ENCODE measurements at regions not wholly inside any gene's neighbourhood (a gene's known extent, or its start where the extent isn't known, plus 50 kb on each side); places are given as distances from the start of the nearest gene placed in this dataset.

DNA sequence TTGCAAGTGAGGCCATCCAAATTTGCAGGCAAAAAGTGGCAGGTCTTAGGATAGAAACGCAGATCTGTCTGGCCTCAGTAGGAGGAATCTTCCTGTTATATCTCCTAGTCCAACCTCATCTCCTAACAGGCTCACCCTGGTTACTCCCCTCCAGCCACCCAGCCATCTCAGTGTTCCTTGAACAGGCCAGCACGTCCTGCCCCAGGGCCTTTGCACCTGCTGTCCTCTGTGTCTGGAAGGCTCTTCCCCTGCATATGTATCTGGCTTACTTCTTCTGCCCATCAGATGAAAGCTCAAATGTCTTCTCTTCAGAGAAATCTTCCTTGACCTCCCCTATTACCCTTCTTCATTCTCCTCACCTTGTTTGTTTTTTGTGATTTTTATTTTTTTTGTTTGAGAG, 107.3 kb upstream of the ALDH1B1 start:
- H3K36me3 ChIP-seq (ENCODE audit: insufficient read depth, low read length): no peaks in the 10 kb centered on the region
- H3K4me1 ChIP-seq (ENCODE audit: insufficient read depth, low read length, poor library complexity, severe bottlenecking): no peaks in the 10 kb centered on the region
- TF ChIP-seq, protein P1, sequence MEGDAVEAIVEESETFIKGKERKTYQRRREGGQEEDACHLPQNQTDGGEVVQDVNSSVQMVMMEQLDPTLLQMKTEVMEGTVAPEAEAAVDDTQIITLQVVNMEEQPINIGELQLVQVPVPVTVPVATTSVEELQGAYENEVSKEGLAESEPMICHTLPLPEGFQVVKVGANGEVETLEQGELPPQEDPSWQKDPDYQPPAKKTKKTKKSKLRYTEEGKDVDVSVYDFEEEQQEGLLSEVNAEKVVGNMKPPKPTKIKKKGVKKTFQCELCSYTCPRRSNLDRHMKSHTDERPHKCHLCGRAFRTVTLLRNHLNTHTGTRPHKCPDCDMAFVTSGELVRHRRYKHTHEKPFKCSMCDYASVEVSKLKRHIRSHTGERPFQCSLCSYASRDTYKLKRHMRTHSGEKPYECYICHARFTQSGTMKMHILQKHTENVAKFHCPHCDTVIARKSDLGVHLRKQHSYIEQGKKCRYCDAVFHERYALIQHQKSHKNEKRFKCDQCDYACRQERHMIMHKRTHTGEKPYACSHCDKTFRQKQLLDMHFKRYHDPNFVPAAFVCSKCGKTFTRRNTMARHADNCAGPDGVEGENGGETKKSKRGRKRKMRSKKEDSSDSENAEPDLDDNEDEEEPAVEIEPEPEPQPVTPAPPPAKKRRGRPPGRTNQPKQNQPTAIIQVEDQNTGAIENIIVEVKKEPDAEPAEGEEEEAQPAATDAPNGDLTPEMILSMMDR (conservative IDR thresholded peaks at IDR 0.05; ENCODE audit: low read length): no peak
- no peak for TF ChIP-seq EZH2phosphoT487 (IDR thresholded peaks at IDR 0.05; ENCODE audit: borderline replicate concordance)
- no peaks in the 10 kb centered on the region for H3F3A ChIP-seq (ENCODE audit: low read depth)
- no peaks in the 10 kb centered on the region for H4K20me1 ChIP-seq (ENCODE audit: insufficient read depth, low read length, poor library complexity, severe bottlenecking)
- H3K27me3 ChIP-seq (ENCODE audit: insufficient read depth, low read length, poor library complexity, severe bottlenecking): no peaks in the 10 kb centered on the region
- no peak overlapping the region for H2AFZ ChIP-seq (ENCODE audit: low read length)
- no peak overlapping the region for H3K4me2 ChIP-seq (ENCODE audit: low read depth, low read length, poor library complexity, severe bottlenecking)
- no peaks in the 10 kb centered on the region for H3K9me3 ChIP-seq (ENCODE audit: insufficient read depth, low read depth, low read length)
- H3K4me3 ChIP-seq (ENCODE audit: low read length, poor library complexity, severe bottlenecking): no peak overlapping the region
- H3K9ac ChIP-seq (ENCODE audit: low read depth, low read length, poor library complexity, severe bottlenecking): no peak overlapping the region
- no peaks in the 10 kb centered on the region for H3K9me2 ChIP-seq (replicated peaks; ENCODE audit: low read depth, low read length)
- no peaks in the 10 kb centered on the region for H3K79me2 ChIP-seq (ENCODE audit: insufficient read depth, low read length)

DNA sequence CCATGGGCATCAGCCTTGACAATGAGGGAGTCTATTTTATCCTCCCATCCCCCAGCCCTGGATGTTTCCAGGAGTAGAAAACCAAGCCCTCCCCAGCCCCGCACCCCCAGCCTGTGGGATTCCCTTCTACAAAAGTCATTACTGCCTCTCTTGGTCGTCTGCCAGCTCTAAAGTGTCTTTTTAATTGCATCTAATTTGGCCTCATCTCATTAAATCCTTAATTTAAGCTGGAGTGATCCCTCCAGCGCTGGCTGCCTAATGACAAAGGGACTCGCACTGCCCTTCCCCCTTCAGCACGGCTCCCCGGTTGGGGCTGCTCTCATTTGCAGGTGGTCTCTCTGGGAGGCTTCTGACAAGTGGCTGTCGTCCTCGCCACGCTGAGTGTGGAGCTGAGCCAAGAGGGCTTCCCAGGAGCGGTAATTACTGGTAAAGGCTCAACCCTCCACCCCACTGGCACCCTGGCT, 107.9 kb upstream of the ALDH1B1 start:
- H3K27me3 ChIP-seq (ENCODE audit: insufficient read depth, low read length, poor library complexity, severe bottlenecking): no peaks in the 10 kb centered on the region
- TF ChIP-seq, protein P1 (conservative IDR thresholded peaks at IDR 0.05; ENCODE audit: low read length): no peak
- TF ChIP-seq EZH2phosphoT487 (IDR thresholded peaks at IDR 0.05; ENCODE audit: borderline replicate concordance): no peak
- no peak overlapping the region for H2AFZ ChIP-seq (ENCODE audit: low read length)
- H3K79me2 ChIP-seq (ENCODE audit: insufficient read depth, low read length): no peaks in the 10 kb centered on the region
- H3K9me2 ChIP-seq (replicated peaks; ENCODE audit: low read depth, low read length): no peaks in the 10 kb centered on the region
- no peak overlapping the region for H3K9ac ChIP-seq (ENCODE audit: low read depth, low read length, poor library complexity, severe bottlenecking)
- H3F3A ChIP-seq (ENCODE audit: low read depth): no peaks in the 10 kb centered on the region
- H4K20me1 ChIP-seq (ENCODE audit: insufficient read depth, low read length, poor library complexity, severe bottlenecking): no peaks in the 10 kb centered on the region
- no peak overlapping the region for H3K4me3 ChIP-seq (ENCODE audit: low read length, poor library complexity, severe bottlenecking)
- no peaks in the 10 kb centered on the region for H3K9me3 ChIP-seq (ENCODE audit: insufficient read depth, low read depth, low read length)
- H3K4me1 ChIP-seq (ENCODE audit: insufficient read depth, low read length, poor library complexity, severe bottlenecking): no peaks in the 10 kb centered on the region
- H3K36me3 ChIP-seq (ENCODE audit: insufficient read depth, low read length): no peaks in the 10 kb centered on the region
- no peak overlapping the region for H3K4me2 ChIP-seq (ENCODE audit: low read depth, low read length, poor library complexity, severe bottlenecking)

- H3K9me3 ChIP-seq (ENCODE audit: insufficient read depth, low read depth, low read length): no peaks in the 10 kb centered on the region
- H3F3A ChIP-seq (ENCODE audit: low read depth): no peaks in the 10 kb centered on the region
- no peaks in the 10 kb centered on the region for H3K27me3 ChIP-seq (ENCODE audit: insufficient read depth, low read length, poor library complexity, severe bottlenecking)
- H3K4me3 ChIP-seq (ENCODE audit: low read length, poor library complexity, severe bottlenecking): no peak overlapping the region
- no peaks in the 10 kb centered on the region for H3K79me2 ChIP-seq (ENCODE audit: insufficient read depth, low read length)
- H2AFZ ChIP-seq (ENCODE audit: low read length): no peak overlapping the region
- H4K20me1 ChIP-seq (ENCODE audit: insufficient read depth, low read length, poor library complexity, severe bottlenecking): no peaks in the 10 kb centered on the region
- no peaks in the 10 kb centered on the region for H3K9me2 ChIP-seq (replicated peaks; ENCODE audit: low read depth, low read length)
- TF ChIP-seq, protein P1 (conservative IDR thresholded peaks at IDR 0.05; ENCODE audit: low read length): no peak
- TF ChIP-seq EZH2phosphoT487 (IDR thresholded peaks at IDR 0.05; ENCODE audit: borderline replicate concordance): no peak
- no peak overlapping the region for H3K9ac ChIP-seq (ENCODE audit: low read depth, low read length, poor library complexity, severe bottlenecking)
- no peaks in the 10 kb centered on the region for H3K36me3 ChIP-seq (ENCODE audit: insufficient read depth, low read length)
- no peak overlapping the region for H3K4me2 ChIP-seq (ENCODE audit: low read depth, low read length, poor library complexity, severe bottlenecking)
- H3K4me1 ChIP-seq (ENCODE audit: insufficient read depth, low read length, poor library complexity, severe bottlenecking): no peaks in the 10 kb centered on the region
Observed at GRCh38 chr9:38284039-38284575, 108.4 kb upstream of the ALDH1B1 start.

All from Loucy (cell line).